ENCODE measurements at regions not wholly inside any gene's neighbourhood (a gene's known extent, or its start where the extent isn't known, plus 50 kb on each side); places are given as distances from the start of the nearest gene placed in this dataset.
"Not testable (repeated sequence)": the region's sequence is repeated elsewhere in the genome, so short reads cannot be mapped to it uniquely, and the experiment has no call there.

GRCh38 chr3:177394231-177395024 lies 197.1 kb upstream of the TBL1XR1 start:
- not testable (repeated sequence) for DNase-seq (ENCODE audit: low spot score)

GRCh38 chr3:177396733-177397132 lies 199.5 kb upstream of the TBL1XR1 start:
- DNase-seq (ENCODE audit: low spot score): no peak

GRCh38 chr3:177401375-177401774 lies 204.1 kb upstream of the TBL1XR1 start:
- no peak for DNase-seq (ENCODE audit: low spot score)

- DNase-seq (ENCODE audit: low spot score): no peak
Measured at GRCh38 chr3:177402533-177402932, 205.3 kb upstream of the TBL1XR1 start.

GRCh38 chr3:177405191-177405672 lies 207.9 kb upstream of the TBL1XR1 start:
- DNase-seq (ENCODE audit: low spot score): no peak

- DNase-seq (ENCODE audit: low spot score): no peak
Measured at GRCh38 chr3:177410730-177411129, 213.4 kb upstream of the TBL1XR1 start.

- DNase-seq (ENCODE audit: low spot score): no peak
Measured at GRCh38 chr3:177411201-177411600, 213.9 kb upstream of the TBL1XR1 start.

GRCh38 chr3:177412677-177413170 lies 215.4 kb upstream of the TBL1XR1 start:
- not testable (repeated sequence) for DNase-seq (ENCODE audit: low spot score)

- no peak for DNase-seq (ENCODE audit: low spot score)
Measured at GRCh38 chr3:177414093-177414492, 216.8 kb upstream of the TBL1XR1 start.

- DNase-seq (ENCODE audit: low spot score): no peak
Measured at GRCh38 chr3:177418787-177419186, 221.5 kb upstream of the TBL1XR1 start.

- DNase-seq (ENCODE audit: low spot score): no peak
Measured at GRCh38 chr3:177419904-177420601, 222.8 kb upstream of the TBL1XR1 start.

- DNase-seq (ENCODE audit: low spot score): no peak
Measured at GRCh38 chr3:177420651-177421480, 223.6 kb upstream of the TBL1XR1 start.

- no peak for DNase-seq (ENCODE audit: low spot score)
Measured at GRCh38 chr3:177421481-177421785, 224.2 kb upstream of the TBL1XR1 start.

- DNase-seq (ENCODE audit: low spot score): no peak
Measured at GRCh38 chr3:177424521-177424920, 227.2 kb upstream of the TBL1XR1 start.

GRCh38 chr3:177425042-177425441 lies 227.8 kb upstream of the TBL1XR1 start:
- DNase-seq (ENCODE audit: low spot score): no peak

GRCh38 chr3:177426106-177426877 lies 229.0 kb upstream of the TBL1XR1 start:
- no peak for DNase-seq (ENCODE audit: low spot score)

GRCh38 chr3:177426878-177427495 lies 229.7 kb upstream of the TBL1XR1 start:
- no peak for DNase-seq (ENCODE audit: low spot score)

- no peak for DNase-seq (ENCODE audit: low spot score)
Measured at GRCh38 chr3:177427540-177427939, 230.3 kb upstream of the TBL1XR1 start.

GRCh38 chr3:177429079-177429478 lies 231.8 kb upstream of the TBL1XR1 start:
- DNase-seq (ENCODE audit: low spot score): no peak

GRCh38 chr3:177429771-177430170 lies 232.5 kb upstream of the TBL1XR1 start:
- DNase-seq (ENCODE audit: low spot score): no peak

- DNase-seq (ENCODE audit: low spot score): no peak
Measured at GRCh38 chr3:177430653-177431052, 233.4 kb upstream of the TBL1XR1 start.

Data from left forelimb (tissue), 1 donor.